ENCODE measurements at regions not wholly inside any gene's neighbourhood (a gene's known extent, or its start where the extent isn't known, plus 50 kb on each side); places are given as distances from the start of the nearest gene placed in this dataset.

DNA sequence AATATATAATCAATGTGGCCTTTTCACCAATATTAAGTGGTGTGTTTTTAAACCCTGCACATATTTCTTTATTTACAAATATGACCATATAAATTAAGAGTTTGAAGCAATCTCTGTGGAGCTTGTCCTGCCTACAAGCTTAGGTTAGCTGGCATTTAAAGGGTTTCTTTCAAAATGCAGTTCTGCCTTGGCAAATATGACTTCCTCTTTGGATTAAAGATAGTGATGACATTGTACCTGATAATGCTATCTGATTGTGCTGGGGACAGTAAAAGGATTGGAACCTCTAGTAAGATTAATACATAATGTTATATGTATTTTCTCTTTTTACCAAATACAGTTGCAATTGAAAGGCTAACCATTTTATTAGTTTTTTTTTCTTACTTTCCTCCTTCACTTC, 249.1 kb downstream of the OTOL1 start:
- H3K36me3 ChIP-seq (ENCODE audit: control insufficient read depth, insufficient read depth, low read length) = no peaks in the 10 kb centered on the region
- H3K36me3 Mint-ChIP-seq (ENCODE audit: insufficient read depth, unreplicated experiment) = no peaks in the 10 kb centered on the region
- POLR2A ChIA-PET = no interaction called here
- intact Hi-C loops (cut with micrococcal nuclease; ENCODE audit: unreplicated experiment) = no loop called here
- no peak overlapping the region for H3K4me3 ChIP-seq (ENCODE audit: low read depth, low read length)
- H3K4me3 Mint-ChIP-seq (ENCODE audit: unreplicated experiment) = no peak overlapping the region
- H3K27ac Mint-ChIP-seq (ENCODE audit: unreplicated experiment) = no peak overlapping the region
- TF ChIP-seq, protein P1, sequence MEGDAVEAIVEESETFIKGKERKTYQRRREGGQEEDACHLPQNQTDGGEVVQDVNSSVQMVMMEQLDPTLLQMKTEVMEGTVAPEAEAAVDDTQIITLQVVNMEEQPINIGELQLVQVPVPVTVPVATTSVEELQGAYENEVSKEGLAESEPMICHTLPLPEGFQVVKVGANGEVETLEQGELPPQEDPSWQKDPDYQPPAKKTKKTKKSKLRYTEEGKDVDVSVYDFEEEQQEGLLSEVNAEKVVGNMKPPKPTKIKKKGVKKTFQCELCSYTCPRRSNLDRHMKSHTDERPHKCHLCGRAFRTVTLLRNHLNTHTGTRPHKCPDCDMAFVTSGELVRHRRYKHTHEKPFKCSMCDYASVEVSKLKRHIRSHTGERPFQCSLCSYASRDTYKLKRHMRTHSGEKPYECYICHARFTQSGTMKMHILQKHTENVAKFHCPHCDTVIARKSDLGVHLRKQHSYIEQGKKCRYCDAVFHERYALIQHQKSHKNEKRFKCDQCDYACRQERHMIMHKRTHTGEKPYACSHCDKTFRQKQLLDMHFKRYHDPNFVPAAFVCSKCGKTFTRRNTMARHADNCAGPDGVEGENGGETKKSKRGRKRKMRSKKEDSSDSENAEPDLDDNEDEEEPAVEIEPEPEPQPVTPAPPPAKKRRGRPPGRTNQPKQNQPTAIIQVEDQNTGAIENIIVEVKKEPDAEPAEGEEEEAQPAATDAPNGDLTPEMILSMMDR (IDR thresholded peaks at IDR 0.05; ENCODE audit: insufficient read depth in 1 of 2, low read depth in 1 of 2, low read length in 1 of 2, severe bottlenecking in 1 of 2, unreplicated experiment in 1 of 2) = no peak
- CTCF ChIA-PET = no interaction called here
- H3K27me3 Mint-ChIP-seq (ENCODE audit: insufficient read depth, unreplicated experiment) = peaks cover 2% of the 10 kb centered on the region
- H3K4me1 Mint-ChIP-seq (ENCODE audit: low read depth, unreplicated experiment) = no peaks in the 10 kb centered on the region
- H3K27me3 ChIP-seq (replicated peaks; ENCODE audit: control insufficient read depth, insufficient read depth, low read length) = no peaks in the 10 kb centered on the region
- H3K4me1 ChIP-seq = no peaks in the 10 kb centered on the region
- H3K9me3 Mint-ChIP-seq (ENCODE audit: unreplicated experiment) = no peaks in the 10 kb centered on the region
- no peak for DNase-seq
- BruUV-seq (replicated peaks) = no TSS peak
- no peaks in the 10 kb centered on the region for H3K9me3 ChIP-seq

DNA sequence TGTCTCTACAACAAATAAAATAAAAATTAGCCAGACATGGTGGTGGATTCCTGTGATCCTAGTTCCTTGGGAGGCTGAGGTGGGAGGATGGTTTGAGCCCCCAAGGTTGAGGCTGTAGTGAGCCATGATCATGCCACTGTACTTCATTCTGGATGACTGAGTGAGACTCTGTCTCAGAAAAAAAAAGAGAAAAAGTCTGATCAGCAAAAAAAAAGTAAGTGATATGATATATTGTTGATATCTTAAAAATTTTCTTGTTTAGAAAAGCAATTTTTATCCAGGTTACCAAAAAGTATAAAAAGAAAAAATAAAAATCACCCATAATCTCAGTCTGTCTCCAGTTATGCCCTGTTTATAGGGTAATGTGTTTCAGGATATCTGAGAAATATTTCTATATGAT, 251.4 kb downstream of the OTOL1 start:
- no peaks in the 10 kb centered on the region for H3K27me3 Mint-ChIP-seq (ENCODE audit: insufficient read depth, unreplicated experiment)
- H3K4me1 Mint-ChIP-seq (ENCODE audit: low read depth, unreplicated experiment) = no peaks in the 10 kb centered on the region
- CTCF ChIA-PET = no interaction called here

DNA sequence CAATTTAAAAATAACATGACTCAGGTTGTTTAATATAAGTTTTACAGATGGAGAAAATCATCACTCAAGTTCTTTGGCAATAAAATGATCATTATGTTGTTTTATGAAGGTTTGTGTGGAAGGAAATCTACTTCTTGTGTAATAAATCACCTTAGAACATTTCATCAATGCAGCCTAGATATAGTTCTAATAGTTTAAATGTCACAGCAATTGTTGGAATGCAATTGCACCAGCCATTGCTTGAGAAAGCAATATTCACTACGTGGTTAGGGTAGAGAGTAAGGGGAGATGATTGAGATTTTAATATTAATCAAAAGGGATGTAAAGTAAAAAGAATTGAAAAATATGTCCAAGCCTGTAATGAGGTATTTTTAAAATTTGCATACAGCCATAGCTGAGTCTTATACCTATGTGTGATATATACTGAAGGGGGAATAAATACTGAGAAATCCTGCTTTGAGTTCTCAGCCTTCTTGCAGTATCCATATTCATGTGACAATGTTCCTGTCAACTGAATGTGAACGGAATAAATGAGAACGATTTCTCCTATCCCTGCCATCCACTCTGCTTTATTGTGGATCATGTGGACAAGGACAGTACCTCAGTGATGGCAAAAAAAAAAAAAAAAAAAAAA, 257.9 kb downstream of the OTOL1 start:
- Mint-ChIP-seq H3K4me1 (ENCODE audit: low read depth, unreplicated experiment) (no peaks in the 10 kb centered on the region), H3K4me3 (ENCODE audit: unreplicated experiment) (no peak overlapping the region), H3K9me3 (ENCODE audit: unreplicated experiment) (no peaks in the 10 kb centered on the region), H3K36me3 (ENCODE audit: insufficient read depth, unreplicated experiment) (no peaks in the 10 kb centered on the region), H3K27me3 (ENCODE audit: insufficient read depth, unreplicated experiment) (no peaks in the 10 kb centered on the region), H3K27ac (ENCODE audit: unreplicated experiment) (no peak overlapping the region)
- DNase-seq = no peak
- Histone ChIP-seq H3K27me3 (replicated peaks; ENCODE audit: control insufficient read depth, insufficient read depth, low read length) (no peaks in the 10 kb centered on the region), H3K36me3 (ENCODE audit: control insufficient read depth, insufficient read depth, low read length) (no peaks in the 10 kb centered on the region), H3K4me1 (no peaks in the 10 kb centered on the region), H3K9me3 (no peaks in the 10 kb centered on the region), H3K4me3 (ENCODE audit: low read depth, low read length) (no peak overlapping the region)
- intact Hi-C loops (cut with micrococcal nuclease; ENCODE audit: unreplicated experiment) = no loop called here
- TF ChIP-seq, protein P1 (IDR thresholded peaks at IDR 0.05; ENCODE audit: insufficient read depth in 1 of 2, low read depth in 1 of 2, low read length in 1 of 2, severe bottlenecking in 1 of 2, unreplicated experiment in 1 of 2) = no peak
- BruUV-seq (replicated peaks) = no TSS peak
- CTCF ChIA-PET = no interaction called here
- POLR2A ChIA-PET = no interaction called here

More for the DNA sequence above, 251.4 kb downstream of the OTOL1 start:
- Histone ChIP-seq H3K4me3 (ENCODE audit: low read depth, low read length) (no peak overlapping the region), H3K4me1 (no peaks in the 10 kb centered on the region), H3K9me3 (no peaks in the 10 kb centered on the region), H3K27me3 (replicated peaks; ENCODE audit: control insufficient read depth, insufficient read depth, low read length) (no peaks in the 10 kb centered on the region), H3K36me3 (ENCODE audit: control insufficient read depth, insufficient read depth, low read length) (no peaks in the 10 kb centered on the region)
- no TSS peak for BruUV-seq (replicated peaks)
- intact Hi-C loops (cut with micrococcal nuclease; ENCODE audit: unreplicated experiment) = no loop called here
- Mint-ChIP-seq H3K27ac (ENCODE audit: unreplicated experiment) (no peak overlapping the region), H3K36me3 (ENCODE audit: insufficient read depth, unreplicated experiment) (no peaks in the 10 kb centered on the region), H3K9me3 (ENCODE audit: unreplicated experiment) (no peaks in the 10 kb centered on the region), H3K4me3 (ENCODE audit: unreplicated experiment) (no peak overlapping the region)
- DNase-seq = no peak
- TF ChIP-seq, protein P1 (IDR thresholded peaks at IDR 0.05; ENCODE audit: insufficient read depth in 1 of 2, low read depth in 1 of 2, low read length in 1 of 2, severe bottlenecking in 1 of 2, unreplicated experiment in 1 of 2) = no peak
- POLR2A ChIA-PET = no interaction called here
